ENCODE measurements at regions not wholly inside any gene's neighbourhood (a gene's known extent, or its start where the extent isn't known, plus 50 kb on each side); places are given as distances from the start of the nearest gene placed in this dataset.

- no peak for TF ChIP-seq CTCF (IDR thresholded peaks at IDR 0.05; ENCODE audit: insufficient read depth, low read depth, low read length, missing control alignments)
- DNase-seq (ENCODE audit: low read depth) = no peak
- no peak overlapping the region for H3K4me3 ChIP-seq (ENCODE audit: low read length)
Measured at GRCh38 chr5:165290535-165290934, 1785.1 kb downstream of the MAT2B start.

GRCh38 chr5:165296401-165297130 lies 1791.1 kb downstream of the MAT2B start:
- no peak for TF ChIP-seq CTCF (IDR thresholded peaks at IDR 0.05; ENCODE audit: insufficient read depth, low read depth, low read length, missing control alignments)
- DNase-seq (ENCODE audit: low read depth) = peak; percentile 84

GRCh38 chr5:165304193-165304827 lies 1798.9 kb downstream of the MAT2B start:
- TF ChIP-seq CTCF (IDR thresholded peaks at IDR 0.05; ENCODE audit: insufficient read depth, low read depth, low read length, missing control alignments) = no peak
- no peak for DNase-seq (ENCODE audit: low read depth)
- H3K4me3 ChIP-seq (ENCODE audit: low read length) = no peak overlapping the region

More at GRCh38 chr5:165296401-165297130, 1791.1 kb downstream of the MAT2B start:
- no peak overlapping the region for H3K4me3 ChIP-seq (ENCODE audit: low read length)

- H3K4me3 ChIP-seq (ENCODE audit: low read length) = no peak overlapping the region
- no peak for TF ChIP-seq CTCF (IDR thresholded peaks at IDR 0.05; ENCODE audit: insufficient read depth, low read depth, low read length, missing control alignments)
Measured at GRCh38 chr5:165305596-165305995, 1800.2 kb downstream of the MAT2B start.

GRCh38 chr5:165309446-165309845 lies 1804.0 kb downstream of the MAT2B start:
- DNase-seq (ENCODE audit: low read depth) = peak; percentile 94
- TF ChIP-seq CTCF (IDR thresholded peaks at IDR 0.05; ENCODE audit: insufficient read depth, low read depth, low read length, missing control alignments) = no peak

More at GRCh38 chr5:165305596-165305995, 1800.2 kb downstream of the MAT2B start:
- DNase-seq (ENCODE audit: low read depth) = no peak

GRCh38 chr5:165310031-165310430 lies 1804.6 kb downstream of the MAT2B start:
- H3K4me3 ChIP-seq (ENCODE audit: low read length) = no peak overlapping the region
- peak; percentile 52 for DNase-seq (ENCODE audit: low read depth)
- peak; percentile 17 for TF ChIP-seq CTCF (IDR thresholded peaks at IDR 0.05; ENCODE audit: insufficient read depth, low read depth, low read length, missing control alignments)

More at GRCh38 chr5:165309446-165309845, 1804.0 kb downstream of the MAT2B start:
- no peak overlapping the region for H3K4me3 ChIP-seq (ENCODE audit: low read length)
